ENCODE measurements at regions not wholly inside any gene's neighbourhood (a gene's known extent, or its start where the extent isn't known, plus 50 kb on each side); places are given as distances from the start of the nearest gene placed in this dataset.

DNA sequence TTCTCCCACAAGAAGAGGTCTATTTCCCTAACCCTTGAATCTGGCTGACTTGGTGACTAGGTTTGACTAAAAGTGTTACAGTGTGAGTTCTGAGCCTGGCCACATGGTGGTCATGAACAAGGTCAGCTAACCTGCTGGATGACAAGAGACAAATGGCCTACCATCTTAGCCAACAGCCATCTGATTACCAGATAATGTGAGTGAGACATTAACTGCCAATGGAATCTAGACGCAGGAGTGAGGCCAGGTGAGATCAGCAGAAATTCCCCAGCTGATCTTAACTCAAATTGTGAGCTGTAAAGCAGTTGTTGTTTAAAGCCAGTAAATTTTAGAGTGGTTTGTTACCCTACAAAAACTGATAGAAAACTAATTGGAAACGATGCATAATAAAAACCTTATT lies 320.0 kb downstream of the BRINP2 start:
- H3K36me3 ChIP-seq (ENCODE audit: low read depth), result no peaks in the 10 kb centered on the region
- DNase-seq, result no peak
- no peak for ATAC-seq
- intact Hi-C loops (cut with DNase I, micrococcal nuclease), result no loop called here
- H3K4me1 ChIP-seq (ENCODE audit: low read depth), result no peaks in the 10 kb centered on the region
- H3K9me3 ChIP-seq, result no peaks in the 10 kb centered on the region
- TF ChIP-seq, protein P1, sequence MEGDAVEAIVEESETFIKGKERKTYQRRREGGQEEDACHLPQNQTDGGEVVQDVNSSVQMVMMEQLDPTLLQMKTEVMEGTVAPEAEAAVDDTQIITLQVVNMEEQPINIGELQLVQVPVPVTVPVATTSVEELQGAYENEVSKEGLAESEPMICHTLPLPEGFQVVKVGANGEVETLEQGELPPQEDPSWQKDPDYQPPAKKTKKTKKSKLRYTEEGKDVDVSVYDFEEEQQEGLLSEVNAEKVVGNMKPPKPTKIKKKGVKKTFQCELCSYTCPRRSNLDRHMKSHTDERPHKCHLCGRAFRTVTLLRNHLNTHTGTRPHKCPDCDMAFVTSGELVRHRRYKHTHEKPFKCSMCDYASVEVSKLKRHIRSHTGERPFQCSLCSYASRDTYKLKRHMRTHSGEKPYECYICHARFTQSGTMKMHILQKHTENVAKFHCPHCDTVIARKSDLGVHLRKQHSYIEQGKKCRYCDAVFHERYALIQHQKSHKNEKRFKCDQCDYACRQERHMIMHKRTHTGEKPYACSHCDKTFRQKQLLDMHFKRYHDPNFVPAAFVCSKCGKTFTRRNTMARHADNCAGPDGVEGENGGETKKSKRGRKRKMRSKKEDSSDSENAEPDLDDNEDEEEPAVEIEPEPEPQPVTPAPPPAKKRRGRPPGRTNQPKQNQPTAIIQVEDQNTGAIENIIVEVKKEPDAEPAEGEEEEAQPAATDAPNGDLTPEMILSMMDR (IDR thresholded peaks at IDR 0.05), result no peak
- H3K4me3 ChIP-seq, result no peak overlapping the region

DNA sequence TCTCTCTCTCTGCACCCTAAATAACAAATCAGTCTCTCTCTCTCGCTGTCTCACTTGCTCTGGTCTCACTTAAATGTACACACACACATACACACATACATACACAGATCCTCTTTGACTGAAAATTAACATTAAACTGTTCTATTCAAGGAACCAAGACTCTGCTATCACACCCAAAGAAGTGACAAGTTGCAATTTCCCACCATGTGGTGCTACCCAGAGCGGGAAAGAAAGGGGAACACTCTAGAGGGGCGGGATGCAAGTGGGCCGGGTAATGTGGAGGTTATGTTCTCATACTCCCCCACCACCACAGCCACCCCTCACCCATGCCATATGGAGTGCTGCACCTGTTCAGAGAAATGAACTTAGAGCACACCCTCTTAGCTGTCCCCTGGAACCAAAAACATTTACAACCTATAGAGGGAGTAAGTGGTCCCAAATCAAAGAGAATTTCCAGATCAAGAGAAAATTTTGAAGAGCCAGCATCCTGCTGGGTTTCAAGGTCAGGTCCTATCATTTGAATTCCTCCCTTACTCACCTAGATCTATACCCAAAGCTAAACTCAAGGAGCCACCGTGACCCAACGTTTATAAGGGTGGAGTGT lies 319.4 kb downstream of the BRINP2 start:
- Histone ChIP-seq H3K4me3 (no peak overlapping the region), H3K4me1 (ENCODE audit: low read depth) (no peaks in the 10 kb centered on the region), H3K9me3 (no peaks in the 10 kb centered on the region), H3K36me3 (ENCODE audit: low read depth) (no peaks in the 10 kb centered on the region)
- DNase-seq (no peak), ATAC-seq (no peak)
- TF ChIP-seq, protein P1 (IDR thresholded peaks at IDR 0.05), result no peak
- intact Hi-C loops (cut with DNase I, micrococcal nuclease), result no loop called here

DNA sequence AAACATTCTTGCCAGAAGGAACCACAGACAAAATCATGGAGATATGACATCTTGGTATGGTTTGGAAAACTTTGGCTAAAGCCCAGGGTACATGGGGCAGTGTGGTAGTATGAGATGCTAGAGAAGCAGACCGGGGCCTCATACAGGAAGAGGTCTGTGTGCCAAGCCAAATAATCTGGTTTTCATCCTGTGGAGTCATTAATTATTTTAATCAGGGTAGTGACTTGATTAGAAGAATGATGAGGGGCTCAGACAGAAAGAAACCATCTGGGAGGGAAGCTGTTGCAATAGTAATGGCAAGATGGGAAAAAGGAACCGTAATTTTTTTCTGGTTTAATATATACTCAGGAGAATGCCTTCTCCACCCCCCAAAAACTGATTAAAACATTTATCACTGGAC lies 318.0 kb downstream of the BRINP2 start:
- DNase-seq (no peak), ATAC-seq (no peak)
- Histone ChIP-seq H3K36me3 (ENCODE audit: low read depth) (no peaks in the 10 kb centered on the region), H3K4me1 (ENCODE audit: low read depth) (no peaks in the 10 kb centered on the region), H3K9me3 (no peaks in the 10 kb centered on the region), H3K4me3 (no peak overlapping the region)
- TF ChIP-seq, protein P1 (IDR thresholded peaks at IDR 0.05), result no peak
- intact Hi-C loops (cut with DNase I, micrococcal nuclease), result no loop called here

DNA sequence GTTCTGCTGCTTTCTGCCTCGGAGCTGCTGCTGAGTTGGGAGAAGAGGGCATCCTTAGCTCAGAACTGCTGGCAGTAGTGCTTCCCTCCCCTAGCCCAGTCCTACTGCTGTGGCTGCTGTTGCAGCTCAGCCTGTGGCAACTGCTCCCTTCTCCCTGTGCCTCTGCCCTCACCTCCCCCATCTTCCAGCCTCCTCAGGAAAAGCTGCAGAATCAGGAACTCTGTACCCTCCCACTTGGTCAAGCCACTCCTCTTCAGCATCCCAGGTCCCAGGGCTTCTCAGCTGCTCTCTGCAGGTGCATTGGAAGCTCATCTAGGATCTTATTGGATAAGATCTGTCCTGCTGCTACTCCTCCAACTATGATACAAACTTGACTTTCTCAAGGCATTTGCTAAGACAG lies 316.7 kb downstream of the BRINP2 start:
- intact Hi-C loops (cut with DNase I, micrococcal nuclease), result no loop called here
- H3K4me3 ChIP-seq, result no peak overlapping the region
- H3K4me1 ChIP-seq (ENCODE audit: low read depth), result no peaks in the 10 kb centered on the region
- no peaks in the 10 kb centered on the region for H3K9me3 ChIP-seq
- ATAC-seq, result no peak
- no peak for DNase-seq
- no peaks in the 10 kb centered on the region for H3K36me3 ChIP-seq (ENCODE audit: low read depth)
- TF ChIP-seq, protein P1 (IDR thresholded peaks at IDR 0.05), result no peak

DNA sequence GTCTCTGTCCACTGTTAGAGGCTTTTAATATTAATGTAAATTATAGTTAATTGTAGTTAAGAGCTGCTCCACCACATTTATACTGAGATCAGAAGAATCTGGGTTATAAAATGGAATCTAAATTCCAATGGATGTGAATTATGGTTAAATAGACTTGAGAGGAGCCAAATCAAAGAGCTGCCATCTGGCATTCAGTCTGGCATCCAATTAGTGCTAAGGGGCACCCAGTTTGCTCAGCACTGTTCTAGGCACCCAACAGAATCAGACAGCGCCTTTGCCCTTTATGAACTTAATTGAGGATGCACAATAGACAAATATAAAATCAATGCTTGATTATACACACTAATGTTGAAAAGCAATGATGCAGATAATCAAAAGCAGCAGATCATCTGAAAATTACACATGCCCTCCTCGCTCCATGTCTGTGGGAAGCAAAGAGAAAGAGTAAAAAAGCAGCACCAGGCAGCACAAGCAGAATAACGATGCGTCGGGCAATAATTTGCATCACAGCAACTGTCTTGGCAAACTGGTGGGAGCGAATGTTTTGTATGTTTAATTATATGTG lies 310.1 kb downstream of the BRINP2 start:
- H3K9me3 ChIP-seq, result no peaks in the 10 kb centered on the region
- TF ChIP-seq, protein P1 (IDR thresholded peaks at IDR 0.05), result no peak
- no peaks in the 10 kb centered on the region for H3K4me1 ChIP-seq (ENCODE audit: low read depth)
- no peak overlapping the region for H3K4me3 ChIP-seq
- H3K36me3 ChIP-seq (ENCODE audit: low read depth), result no peaks in the 10 kb centered on the region
- intact Hi-C loops (cut with DNase I, micrococcal nuclease), result no loop called here
- DNase-seq, result no peak
- ATAC-seq, result no peak

DNA sequence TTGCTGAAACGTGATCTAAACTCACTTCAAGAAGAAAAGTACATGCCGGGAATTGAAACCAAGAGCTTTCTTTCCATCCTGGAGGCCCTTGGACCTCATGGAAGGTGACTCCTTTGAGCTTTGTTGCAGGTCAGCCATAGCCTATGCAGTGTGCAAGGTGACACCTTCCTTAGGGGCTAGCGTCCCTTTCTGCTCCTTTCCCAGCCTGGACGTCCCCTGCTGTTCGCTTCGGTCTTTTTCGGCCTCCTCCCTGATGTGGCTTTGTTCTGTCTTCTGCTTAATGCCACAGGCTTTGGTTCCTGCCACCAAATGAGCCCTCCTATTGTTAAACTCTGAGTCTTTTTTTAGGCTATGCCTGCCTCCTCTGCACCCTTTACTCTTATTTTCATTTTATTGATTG lies 308.8 kb downstream of the BRINP2 start:
- intact Hi-C loops (cut with DNase I, micrococcal nuclease), result no loop called here
- Histone ChIP-seq H3K9me3 (no peaks in the 10 kb centered on the region), H3K36me3 (ENCODE audit: low read depth) (no peaks in the 10 kb centered on the region), H3K4me3 (no peak overlapping the region), H3K4me1 (ENCODE audit: low read depth) (no peaks in the 10 kb centered on the region)
- ATAC-seq, result no peak
- TF ChIP-seq, protein P1 (IDR thresholded peaks at IDR 0.05), result no peak
- DNase-seq, result no peak
